ENCODE measurements at regions not wholly inside any gene's neighbourhood (a gene's known extent, or its start where the extent isn't known, plus 50 kb on each side); places are given as distances from the start of the nearest gene placed in this dataset.

- Mint-ChIP-seq H3K36me3 (no peaks in the 10 kb centered on the region), H3K4me1 (no peaks in the 10 kb centered on the region), H3K27me3 (peaks cover 2 to 12% of the 10 kb centered on the region in 2 donors), H3K27ac (no peak overlapping the region), H3K9me3 (no peaks in the 10 kb centered on the region), H3K4me3 (no peak overlapping the region)
- no peak for DNase-seq
- H3K36me3 ChIP-seq (ENCODE audit: control insufficient read depth in 2 of 2, extremely low read depth in 1 of 2, insufficient read depth in 1 of 2, low read length in 1 of 2), result no peaks in the 10 kb centered on the region
- POLR2A ChIA-PET, result no interaction called here
- no peaks in the 10 kb centered on the region for H3K27me3 ChIP-seq (replicated peaks in 1 of 2; ENCODE audit: control insufficient read depth in 2 of 2, extremely low read depth in 1 of 2, insufficient read depth in 2 of 2, low read length in 1 of 2)
- H3K4me3 ChIP-seq (ENCODE audit: control insufficient read depth in 1 of 2, extremely low read depth in 1 of 2, low read length in 1 of 2), result no peak overlapping the region
- WGBS (ENCODE audit: insufficient coverage), result no CpG with 5 or more reads among the region's 5 CpGs
- H3K9me3 ChIP-seq, result no peaks in the 10 kb centered on the region
- no peaks in the 10 kb centered on the region for H3K4me1 ChIP-seq (ENCODE audit: control insufficient read depth in 1 of 2, extremely low read depth in 1 of 2, insufficient read depth in 2 of 2, low read length in 2 of 2)
- no peak overlapping the region for H3K27ac ChIP-seq (ENCODE audit: low read length)
- no peak for ATAC-seq (replicated peaks in 1 of 4)
- CTCF ChIA-PET, result no interaction called here
These were observed 139.2 kb downstream of the LINC00632 start for GRCh38 chrX:140848800-140849199.

- H3K27ac ChIP-seq (ENCODE audit: low read length), result no peak overlapping the region
- CTCF ChIA-PET, result no interaction called here
These were observed 141.7 kb upstream of the SPANXB1 start for GRCh38 chrX:140860718-140861117.

GRCh38 chrX:140866446-140866845, 135.9 kb upstream of the SPANXB1 start:
- H3K27ac Mint-ChIP-seq, result no peak overlapping the region

More at GRCh38 chrX:140860718-140861117, 141.7 kb upstream of the SPANXB1 start:
- no peaks in the 10 kb centered on the region for H3K27me3 ChIP-seq (replicated peaks in 1 of 2; ENCODE audit: control insufficient read depth in 2 of 2, extremely low read depth in 1 of 2, insufficient read depth in 2 of 2, low read length in 1 of 2)
- no peak overlapping the region for H3K4me3 ChIP-seq (ENCODE audit: control insufficient read depth in 1 of 2, extremely low read depth in 1 of 2, low read length in 1 of 2)
- DNase-seq (no peak), ATAC-seq (replicated peaks in 1 of 4) (no peak)
- no peaks in the 10 kb centered on the region for H3K36me3 ChIP-seq (ENCODE audit: control insufficient read depth in 2 of 2, extremely low read depth in 1 of 2, insufficient read depth in 1 of 2, low read length in 1 of 2)
- H3K36me3 Mint-ChIP-seq, result no peaks in the 10 kb centered on the region
- WGBS (ENCODE audit: insufficient coverage), result no CpG with 5 or more reads among the region's 9 CpGs
- no peaks in the 10 kb centered on the region for H3K9me3 ChIP-seq
- no peaks in the 10 kb centered on the region for H3K4me1 ChIP-seq (ENCODE audit: control insufficient read depth in 1 of 2, extremely low read depth in 1 of 2, insufficient read depth in 2 of 2, low read length in 2 of 2)
- POLR2A ChIA-PET, result no interaction called here
- H3K4me1 Mint-ChIP-seq, result no peaks in the 10 kb centered on the region
- H3K4me3 Mint-ChIP-seq, result no peak overlapping the region
- H3K9me3 Mint-ChIP-seq, result no peaks in the 10 kb centered on the region
- peaks cover 0 to 14% of the 10 kb centered on the region in 2 donors for H3K27me3 Mint-ChIP-seq
- H3K27ac Mint-ChIP-seq, result no peak overlapping the region

GRCh38 chrX:140912606-140913005, 89.8 kb upstream of the SPANXB1 start:
- Histone ChIP-seq H3K36me3 (ENCODE audit: control insufficient read depth in 2 of 2, extremely low read depth in 1 of 2, insufficient read depth in 1 of 2, low read length in 1 of 2) (no peaks in the 10 kb centered on the region), H3K4me1 (ENCODE audit: control insufficient read depth in 1 of 2, extremely low read depth in 1 of 2, insufficient read depth in 2 of 2, low read length in 2 of 2) (no peaks in the 10 kb centered on the region), H3K27me3 (replicated peaks in 1 of 2; ENCODE audit: control insufficient read depth in 2 of 2, extremely low read depth in 1 of 2, insufficient read depth in 2 of 2, low read length in 1 of 2) (no peaks in the 10 kb centered on the region), H3K27ac (ENCODE audit: low read length) (no peak overlapping the region), H3K4me3 (ENCODE audit: control insufficient read depth in 1 of 2, extremely low read depth in 1 of 2, low read length in 1 of 2) (no peak overlapping the region), H3K9me3 (no peaks in the 10 kb centered on the region)
- Mint-ChIP-seq H3K27ac (no peak overlapping the region), H3K4me1 (peaks cover 0 to 7% (median 3%) of the 10 kb centered on the region in 3 donors), H3K9me3 (no peaks in the 10 kb centered on the region), H3K4me3 (no peak overlapping the region), H3K27me3 (peaks cover 0 to 10% of the 10 kb centered on the region in 2 donors), H3K36me3 (no peaks in the 10 kb centered on the region)
- CTCF ChIA-PET, result no interaction called here
- DNase-seq, result no peak
- ATAC-seq (replicated peaks in 1 of 4), result no peak
- POLR2A ChIA-PET, result interaction anchor here in 1 of 2 donors (0.6 kb wide), 1 partner anchor 80 kb away, joined by 4 read pairs; no protein-coding TSS in a partner anchor

More at GRCh38 chrX:140866446-140866845, 135.9 kb upstream of the SPANXB1 start:
- H3K4me3 ChIP-seq (ENCODE audit: control insufficient read depth in 1 of 2, extremely low read depth in 1 of 2, low read length in 1 of 2), result no peak overlapping the region
- H3K36me3 ChIP-seq (ENCODE audit: control insufficient read depth in 2 of 2, extremely low read depth in 1 of 2, insufficient read depth in 1 of 2, low read length in 1 of 2), result no peaks in the 10 kb centered on the region
- ChIA-PET CTCF (no interaction called here), POLR2A (no interaction called here)
- no CpG with 5 or more reads among the region's 1 CpG for WGBS (ENCODE audit: insufficient coverage)
- no peak overlapping the region for H3K27ac ChIP-seq (ENCODE audit: low read length)
- no peak for DNase-seq
- Mint-ChIP-seq H3K27me3 (peaks cover 0 to 21% of the 10 kb centered on the region in 2 donors), H3K36me3 (no peaks in the 10 kb centered on the region), H3K4me3 (no peak overlapping the region), H3K9me3 (peaks cover 0 to 7% (median 5%) of the 10 kb centered on the region in 3 donors), H3K4me1 (no peaks in the 10 kb centered on the region)
- no peak for ATAC-seq (replicated peaks in 1 of 4)
- no peaks in the 10 kb centered on the region for H3K27me3 ChIP-seq (replicated peaks in 1 of 2; ENCODE audit: control insufficient read depth in 2 of 2, extremely low read depth in 1 of 2, insufficient read depth in 2 of 2, low read length in 1 of 2)
- H3K4me1 ChIP-seq (ENCODE audit: control insufficient read depth in 1 of 2, extremely low read depth in 1 of 2, insufficient read depth in 2 of 2, low read length in 2 of 2), result no peaks in the 10 kb centered on the region
- H3K9me3 ChIP-seq, result no peaks in the 10 kb centered on the region

- Mint-ChIP-seq H3K9me3 (no peaks in the 10 kb centered on the region), H3K27me3 (peaks cover 0 to 8% of the 10 kb centered on the region in 2 donors), H3K4me1 (peaks cover 3 to 18% (median 10%) of the 10 kb centered on the region in 3 donors), H3K4me3 (no peak overlapping the region), H3K36me3 (no peaks in the 10 kb centered on the region), H3K27ac (no peak overlapping the region)
- no peaks in the 10 kb centered on the region for H3K27me3 ChIP-seq (replicated peaks in 1 of 2; ENCODE audit: control insufficient read depth in 2 of 2, extremely low read depth in 1 of 2, insufficient read depth in 2 of 2, low read length in 1 of 2)
- no CpG with 5 or more reads among the region's 3 CpGs for WGBS (ENCODE audit: insufficient coverage)
- H3K4me1 ChIP-seq (ENCODE audit: control insufficient read depth in 1 of 2, extremely low read depth in 1 of 2, insufficient read depth in 2 of 2, low read length in 2 of 2), result no peaks in the 10 kb centered on the region
- CTCF ChIA-PET, result interaction anchor here in 1 of 2 donors (0.6 kb wide), 1 partner anchor 242 kb away, joined by 4 read pairs; no protein-coding TSS in a partner anchor
- no peak overlapping the region for H3K27ac ChIP-seq (ENCODE audit: low read length)
- POLR2A ChIA-PET, result no interaction called here
- H3K9me3 ChIP-seq, result no peaks in the 10 kb centered on the region
- ATAC-seq (replicated peaks in 1 of 4) (no peak), DNase-seq (no peak)
- no peaks in the 10 kb centered on the region for H3K36me3 ChIP-seq (ENCODE audit: control insufficient read depth in 2 of 2, extremely low read depth in 1 of 2, insufficient read depth in 1 of 2, low read length in 1 of 2)
- H3K4me3 ChIP-seq (ENCODE audit: control insufficient read depth in 1 of 2, extremely low read depth in 1 of 2, low read length in 1 of 2), result no peak overlapping the region
These were observed 88.4 kb upstream of the SPANXB1 start for GRCh38 chrX:140913802-140914501.

GRCh38 chrX:140916872-140917271, 85.5 kb upstream of the SPANXB1 start:
- H3K27ac Mint-ChIP-seq, result no peak overlapping the region
- ChIA-PET POLR2A (no interaction called here), CTCF (no interaction called here)
- H3K36me3 Mint-ChIP-seq, result no peaks in the 10 kb centered on the region
- peaks cover 3 to 18% (median 10%) of the 10 kb centered on the region in 3 donors for H3K4me1 Mint-ChIP-seq
- no peaks in the 10 kb centered on the region for H3K9me3 Mint-ChIP-seq
- Histone ChIP-seq H3K4me1 (ENCODE audit: control insufficient read depth in 1 of 2, extremely low read depth in 1 of 2, insufficient read depth in 2 of 2, low read length in 2 of 2) (no peaks in the 10 kb centered on the region), H3K9me3 (no peaks in the 10 kb centered on the region), H3K27ac (ENCODE audit: low read length) (no peak overlapping the region), H3K4me3 (ENCODE audit: control insufficient read depth in 1 of 2, extremely low read depth in 1 of 2, low read length in 1 of 2) (no peak overlapping the region), H3K27me3 (replicated peaks in 1 of 2; ENCODE audit: control insufficient read depth in 2 of 2, extremely low read depth in 1 of 2, insufficient read depth in 2 of 2, low read length in 1 of 2) (no peaks in the 10 kb centered on the region), H3K36me3 (ENCODE audit: control insufficient read depth in 2 of 2, extremely low read depth in 1 of 2, insufficient read depth in 1 of 2, low read length in 1 of 2) (no peaks in the 10 kb centered on the region)
- DNase-seq (no peak), ATAC-seq (replicated peaks in 1 of 4) (no peak)
- H3K4me3 Mint-ChIP-seq, result no peak overlapping the region
- no CpG with 5 or more reads among the region's 1 CpG for WGBS (ENCODE audit: insufficient coverage)
- H3K27me3 Mint-ChIP-seq, result peaks cover 0 to 7% of the 10 kb centered on the region in 2 donors
